Glutamatergic neuron (in vitro differentiated cells): ENCODE measurements at regions not wholly inside any gene's neighbourhood (a gene's known extent, or its start where the extent isn't known, plus 50 kb on each side); places are given as distances from the start of the nearest gene placed in this dataset.

Experiments
- DNase-seq: peaks from one replicate; pipeline ENCODE4 v3.0.0; 2022
- H3K27ac Mint-ChIP-seq: one replicate; pipeline ENCODE4 v1.8.0; 2020; ENCODE audit warnings: mild to moderate bottlenecking, mixed read lengths, inconsistent platforms; ENCODE audit not compliant: unreplicated experiment
- H3K27me3 Mint-ChIP-seq: one replicate; pipeline ENCODE4 v1.8.0; 2020; ENCODE audit warnings: mild to moderate bottlenecking, moderate library complexity, mixed read lengths, inconsistent platforms; ENCODE audit not compliant: unreplicated experiment
- H3K36me3 Mint-ChIP-seq: one replicate; pipeline ENCODE4 v1.8.0; 2020; ENCODE audit warnings: mild to moderate bottlenecking, mixed read lengths, inconsistent platforms; ENCODE audit not compliant: unreplicated experiment
- H3K4me1 Mint-ChIP-seq: one replicate; pipeline ENCODE4 v1.8.0; 2020; ENCODE audit warnings: mild to moderate bottlenecking, low read depth, mixed read lengths, inconsistent platforms; ENCODE audit not compliant: unreplicated experiment
- H3K4me3 Mint-ChIP-seq: one replicate; pipeline ENCODE4 v1.8.0; 2020; ENCODE audit warnings: mild to moderate bottlenecking, mixed read lengths, inconsistent platforms; ENCODE audit not compliant: unreplicated experiment
- H3K9me3 Mint-ChIP-seq: one replicate; pipeline ENCODE4 v1.8.0; 2020; ENCODE audit warnings: mild to moderate bottlenecking, moderate library complexity, mixed read lengths, inconsistent platforms; ENCODE audit not compliant: unreplicated experiment
- CTCF ChIP-seq: fragments of 200-600 bp; sonication (generic); IDR thresholded peaks from one replicate; pipeline ENCODE4 v1.5.0; 2021; ENCODE audit not compliant: partially characterized antibody, unreplicated experiment

GRCh38 chr18:41899535-41899934 lies 55.5 kb upstream of the PIK3C3 start:
- Mint-ChIP-seq H3K36me3 (peaks cover 18% of the 10 kb centered on the region), H3K4me3 (no peak overlapping the region), H3K27me3 (no peaks in the 10 kb centered on the region), H3K9me3 (peaks cover 2% of the 10 kb centered on the region), H3K27ac (no peak overlapping the region), H3K4me1 (no peaks in the 10 kb centered on the region)
- TF ChIP-seq CTCF: no peak
- DNase-seq: no peak

- Mint-ChIP-seq H3K36me3 (peaks cover 18% of the 10 kb centered on the region), H3K4me1 (no peaks in the 10 kb centered on the region), H3K4me3 (no peak overlapping the region), H3K27ac (no peak overlapping the region), H3K27me3 (no peaks in the 10 kb centered on the region), H3K9me3 (peaks cover 2% of the 10 kb centered on the region)
- no peak for TF ChIP-seq CTCF
- no peak for DNase-seq
Observed at GRCh38 chr18:41893432-41893831, 61.6 kb upstream of the PIK3C3 start.

GRCh38 chr18:41887100-41887499 lies 67.9 kb upstream of the PIK3C3 start:
- H3K9me3 Mint-ChIP-seq: no peaks in the 10 kb centered on the region
- no peak overlapping the region for H3K4me3 Mint-ChIP-seq
- TF ChIP-seq CTCF: no peak
- no peak overlapping the region for H3K27ac Mint-ChIP-seq
- DNase-seq: no peak
- H3K36me3 Mint-ChIP-seq: no peaks in the 10 kb centered on the region
- no peaks in the 10 kb centered on the region for H3K27me3 Mint-ChIP-seq
- peaks cover 13% of the 10 kb centered on the region for H3K4me1 Mint-ChIP-seq

- no peak for TF ChIP-seq CTCF
- H3K4me1 Mint-ChIP-seq: peaks cover 13% of the 10 kb centered on the region
- DNase-seq: no peak
- H3K4me3 Mint-ChIP-seq: no peak overlapping the region
- no peaks in the 10 kb centered on the region for H3K36me3 Mint-ChIP-seq
- no peaks in the 10 kb centered on the region for H3K9me3 Mint-ChIP-seq
- H3K27ac Mint-ChIP-seq: peak overlapping the region; percentile 59
- no peaks in the 10 kb centered on the region for H3K27me3 Mint-ChIP-seq
Observed at GRCh38 chr18:41886126-41886807, 68.8 kb upstream of the PIK3C3 start.

- Mint-ChIP-seq H3K36me3 (no peaks in the 10 kb centered on the region), H3K4me3 (no peak overlapping the region), H3K27me3 (no peaks in the 10 kb centered on the region), H3K4me1 (peaks cover 3% of the 10 kb centered on the region), H3K9me3 (no peaks in the 10 kb centered on the region), H3K27ac (no peak overlapping the region)
- DNase-seq: no peak
- TF ChIP-seq CTCF: no peak
Observed at GRCh38 chr18:41881285-41881684, 73.7 kb upstream of the PIK3C3 start.
